ENCODE measurements at regions not wholly inside any gene's neighbourhood (a gene's known extent, or its start where the extent isn't known, plus 50 kb on each side); places are given as distances from the start of the nearest gene placed in this dataset.

- no peak for DNase-seq (ENCODE audit: low read depth, low spot score)
Observed at GRCh38 chr15:69836526-69837230, 261.0 kb downstream of the TLE3 start.

DNA sequence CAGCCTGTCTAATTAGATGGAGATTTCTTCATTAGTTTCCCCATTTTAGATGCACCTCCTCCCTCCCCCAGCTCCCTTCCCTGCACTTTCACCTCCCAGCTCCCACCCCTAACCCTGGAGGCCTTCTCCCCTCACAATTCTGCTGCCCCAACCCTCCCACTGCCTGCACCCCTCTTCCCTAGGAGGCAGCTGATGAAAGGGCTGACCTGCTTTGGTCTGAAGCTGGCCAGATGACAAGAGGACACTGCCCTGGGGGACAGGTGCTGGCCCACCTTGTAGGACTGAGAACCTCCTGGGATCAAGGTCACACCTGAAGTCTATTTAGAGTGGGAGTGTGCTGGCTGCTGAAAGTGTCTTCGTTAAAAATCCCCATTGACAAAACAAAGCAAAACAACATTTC lies 259.4 kb downstream of the TLE3 start:
- DNase-seq (ENCODE audit: low read depth, low spot score): no peak

GRCh38 chr15:69838994-69839393 lies 258.7 kb downstream of the TLE3 start:
- no peak for DNase-seq (ENCODE audit: low read depth, low spot score)

DNA sequence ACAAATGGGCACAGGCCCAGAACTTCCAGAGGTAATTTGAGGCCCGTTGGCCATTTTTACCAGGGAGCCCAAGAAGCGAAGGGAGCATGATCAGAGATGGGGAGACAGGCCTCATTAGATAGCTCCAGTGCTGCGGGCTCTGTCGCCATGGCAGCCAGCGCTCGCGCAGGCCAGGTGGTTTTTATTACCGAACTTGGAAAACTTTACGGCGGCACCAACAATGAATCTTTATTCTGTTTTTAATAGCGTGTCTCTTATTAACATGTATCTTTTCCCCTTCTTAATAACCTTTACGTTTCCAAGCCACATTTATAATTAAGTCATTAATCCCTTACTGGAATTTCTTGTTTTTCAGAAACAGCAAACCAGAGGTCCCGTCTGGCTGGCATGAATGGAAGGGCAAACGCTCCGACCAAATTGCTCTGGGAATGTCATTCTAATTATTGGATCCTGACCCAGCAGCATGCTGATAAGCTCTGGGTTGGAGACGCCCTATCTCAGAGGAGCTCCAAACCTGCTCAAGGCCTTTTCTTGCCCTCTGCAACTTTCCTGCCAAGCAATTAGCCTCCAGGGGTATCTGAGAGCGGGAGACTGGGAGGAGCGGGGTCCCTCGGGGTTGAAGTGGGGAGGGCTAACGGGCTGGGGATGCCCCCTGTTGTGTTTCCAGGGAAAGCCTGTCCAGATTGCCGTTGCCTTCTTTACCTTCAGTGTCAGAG lies 256.4 kb downstream of the TLE3 start:
- DNase-seq (ENCODE audit: low read depth, low spot score): no peak

GRCh38 chr15:69842851-69843250 lies 254.9 kb downstream of the TLE3 start:
- DNase-seq (ENCODE audit: low read depth, low spot score): no peak

DNA sequence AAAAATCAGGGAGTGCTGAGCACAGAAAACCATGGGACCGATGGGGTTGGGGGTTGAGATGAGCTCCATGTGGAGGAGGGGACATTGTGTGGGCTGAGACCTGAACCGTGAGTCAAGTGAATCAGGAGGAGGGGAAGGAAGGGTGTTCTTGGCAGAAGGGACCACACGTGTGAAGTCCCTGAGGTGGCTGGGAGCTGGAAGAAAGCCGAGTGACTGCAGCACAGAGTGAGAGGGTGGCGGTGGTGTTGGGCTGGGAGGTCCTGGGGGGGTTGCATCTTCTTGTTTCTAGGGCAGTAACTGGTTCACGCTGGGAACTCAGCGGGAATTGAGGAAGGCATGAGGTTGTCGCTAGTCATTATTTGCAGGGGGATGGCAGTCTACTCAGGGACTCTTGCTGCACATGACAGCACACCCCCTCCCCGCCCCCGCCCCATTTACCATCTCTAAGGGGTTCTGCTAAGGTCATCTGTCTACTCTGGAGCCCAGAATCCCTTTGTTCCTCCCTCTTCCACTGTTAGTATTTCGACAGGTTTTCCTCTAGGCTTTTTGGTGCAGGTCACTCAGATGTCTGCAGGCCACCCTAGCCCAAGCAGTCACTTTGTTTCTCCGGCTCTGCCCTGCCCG lies 254.3 kb downstream of the TLE3 start:
- DNase-seq (ENCODE audit: low read depth, low spot score): no peak

DNA sequence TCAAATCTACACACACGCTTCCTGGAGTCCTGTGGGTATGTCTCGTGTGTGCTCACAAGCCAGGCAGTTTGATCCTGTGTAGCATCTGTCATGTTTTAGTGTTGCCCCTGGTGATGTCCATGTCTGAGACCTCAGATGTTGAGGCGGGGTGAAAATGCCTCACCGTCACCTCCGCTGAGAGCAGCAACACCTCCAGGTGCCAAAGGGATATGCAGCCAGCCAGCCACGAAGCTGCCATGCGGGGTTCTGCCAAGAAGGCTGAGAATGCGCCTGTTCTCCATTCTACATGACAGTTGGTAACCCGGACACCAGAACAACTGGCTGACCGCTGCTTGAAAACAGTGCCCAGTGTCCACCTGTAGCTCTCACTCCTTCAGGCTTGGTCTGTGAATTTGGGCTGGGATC lies 253.8 kb downstream of the TLE3 start:
- no peak for DNase-seq (ENCODE audit: low read depth, low spot score)

DNA sequence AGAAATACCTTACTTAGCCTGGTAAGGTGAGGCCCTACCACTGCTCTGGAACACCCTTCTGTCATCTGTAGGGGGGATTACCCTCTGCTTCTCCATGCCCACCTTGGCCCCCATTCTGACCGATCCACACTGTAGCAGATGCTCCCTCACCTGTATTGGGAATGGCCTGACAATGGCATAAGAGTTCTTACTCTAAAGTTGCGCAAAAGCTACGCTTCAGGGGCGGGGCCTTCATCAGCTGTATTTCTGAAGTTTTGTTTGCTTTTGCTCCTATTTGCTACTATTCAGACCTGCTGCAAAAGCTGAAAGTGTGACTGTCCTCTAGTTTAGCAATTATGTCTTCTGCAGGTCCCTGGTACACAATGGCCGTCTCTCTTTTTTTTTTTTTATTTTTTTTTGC lies 252.6 kb downstream of the TLE3 start:
- DNase-seq (ENCODE audit: low read depth, low spot score): no peak

DNA sequence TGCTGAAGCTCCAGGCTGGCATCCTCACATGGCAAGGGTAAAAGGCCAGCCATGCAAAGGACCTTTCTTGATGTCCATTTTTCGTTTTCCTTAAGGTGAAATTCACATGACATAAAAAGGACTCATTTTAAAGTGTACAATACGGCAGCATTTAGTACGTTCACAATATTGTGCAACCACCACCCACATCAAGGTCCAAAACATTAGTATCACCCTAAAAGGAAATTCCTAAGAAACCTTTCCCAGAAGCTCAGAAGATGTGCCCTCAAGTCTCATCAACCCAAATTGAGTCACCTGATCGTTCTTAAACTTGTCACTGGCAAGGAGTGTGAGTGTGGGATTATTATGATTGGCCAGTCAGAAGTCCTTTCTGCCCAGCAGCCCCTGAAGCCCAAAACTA lies 250.1 kb downstream of the TLE3 start:
- DNase-seq (ENCODE audit: low read depth, low spot score): no peak

DNA sequence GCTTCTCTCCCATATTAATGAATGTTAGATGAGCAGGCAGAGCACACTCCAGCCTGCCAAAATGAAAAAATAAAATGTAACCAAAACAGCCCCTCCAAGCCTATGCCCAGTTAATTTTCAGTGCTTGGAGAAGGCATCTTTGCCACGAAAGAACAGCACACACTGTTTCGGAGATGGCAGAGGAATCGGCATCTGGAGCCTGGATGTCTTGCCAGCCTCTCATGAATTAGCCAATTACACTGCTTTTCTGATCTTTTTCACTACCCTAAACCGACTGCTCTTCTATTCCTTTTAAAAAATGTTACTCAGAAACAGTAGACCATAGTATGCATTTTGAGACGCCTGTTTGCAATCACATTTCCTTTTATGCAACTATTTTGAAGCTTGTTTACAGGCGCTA lies 249.6 kb downstream of the TLE3 start:
- DNase-seq (ENCODE audit: low read depth, low spot score): no peak

DNA sequence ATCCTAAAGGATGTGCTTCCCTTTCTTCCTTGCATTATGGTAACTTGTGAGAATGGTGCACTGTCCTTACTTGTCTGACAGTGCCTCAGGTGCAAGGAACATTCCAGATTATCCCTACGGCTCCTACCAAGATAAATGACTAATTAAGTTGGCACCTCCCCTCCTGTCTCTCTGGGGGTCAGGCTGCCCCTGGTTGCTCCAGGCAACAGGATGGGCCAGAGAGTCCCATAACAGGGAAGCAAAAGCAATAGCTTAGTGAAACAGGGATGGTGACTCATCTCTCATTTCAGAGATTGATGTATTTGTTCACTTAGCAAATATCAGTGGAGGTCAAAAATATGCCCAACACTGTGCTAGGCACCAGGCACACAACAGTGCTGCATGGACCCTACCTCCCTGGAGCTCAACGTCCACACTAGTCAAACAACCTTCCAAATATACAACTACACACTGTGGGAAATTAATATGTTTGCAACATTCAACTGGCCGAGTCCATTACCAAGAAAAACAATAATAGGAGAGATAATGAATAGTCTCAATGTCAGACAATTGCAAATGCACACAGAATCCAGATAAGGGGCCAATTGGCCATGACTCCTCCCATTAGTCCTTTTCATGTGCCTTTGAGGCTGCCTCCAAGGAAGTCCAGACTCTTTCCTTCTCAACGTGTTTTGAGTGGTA lies 249.0 kb downstream of the TLE3 start:
- DNase-seq (ENCODE audit: low read depth, low spot score): no peak

DNA sequence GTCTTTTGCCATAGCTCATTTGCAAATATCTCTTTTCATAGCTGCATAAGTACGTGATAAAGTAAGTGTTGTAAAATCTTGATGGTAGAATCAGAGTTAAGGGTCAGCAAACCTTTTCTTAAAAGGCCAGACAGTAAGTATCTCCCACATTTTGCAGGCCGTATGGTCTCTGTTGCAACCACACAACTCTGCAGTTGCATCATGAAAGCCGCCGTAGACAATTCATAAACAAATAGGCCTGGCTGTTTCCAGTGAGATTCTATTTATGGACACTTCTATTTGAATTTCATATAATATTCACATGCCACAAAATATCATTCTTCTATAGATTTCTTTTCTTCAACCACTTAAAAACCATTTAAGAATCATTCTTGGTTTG lies 248.5 kb downstream of the TLE3 start:
- DNase-seq (ENCODE audit: low read depth, low spot score): no peak

GRCh38 chr15:69852482-69852881 lies 245.2 kb downstream of the TLE3 start:
- DNase-seq (ENCODE audit: low read depth, low spot score): no peak

GRCh38 chr15:69852916-69853315 lies 244.8 kb downstream of the TLE3 start:
- no peak for DNase-seq (ENCODE audit: low read depth, low spot score)

- DNase-seq (ENCODE audit: low read depth, low spot score): no peak
Observed at GRCh38 chr15:69853544-69853951, 244.2 kb downstream of the TLE3 start.

GRCh38 chr15:69854001-69854400 lies 243.7 kb downstream of the TLE3 start:
- DNase-seq (ENCODE audit: low read depth, low spot score): no peak

DNA sequence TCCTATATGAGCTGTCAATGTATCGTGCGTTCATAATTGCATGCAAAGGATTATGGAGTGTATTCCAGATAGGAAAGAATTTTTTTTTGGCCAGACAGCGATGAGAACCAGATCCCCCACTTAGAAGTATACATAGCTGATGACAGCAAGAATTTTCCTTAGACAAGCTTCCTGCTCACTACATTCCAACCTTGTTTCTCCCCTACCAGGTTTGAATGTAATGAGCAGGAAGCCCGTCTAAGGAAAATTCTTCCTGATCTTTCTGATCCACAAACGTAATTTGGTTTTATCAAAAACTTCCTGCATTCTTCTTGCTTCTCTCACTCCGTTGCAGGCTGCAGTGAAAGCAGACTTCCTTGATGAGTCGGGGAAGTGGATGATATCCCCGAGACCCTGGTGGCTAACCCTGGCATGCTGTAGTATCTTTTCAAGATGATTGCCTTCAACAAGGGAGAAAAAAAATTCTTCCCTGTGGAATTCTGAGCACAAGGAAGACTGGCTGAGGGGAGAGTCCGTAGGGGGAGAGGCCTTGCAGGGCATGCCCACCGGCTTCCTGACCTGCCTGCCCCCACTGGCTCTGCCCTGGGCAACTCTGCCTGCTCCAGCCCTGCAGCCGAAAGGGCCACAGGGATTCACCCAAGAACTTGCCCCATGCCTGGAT lies 243.1 kb downstream of the TLE3 start:
- no peak for DNase-seq (ENCODE audit: low read depth, low spot score)

- DNase-seq (ENCODE audit: low read depth, low spot score): no peak
Observed at GRCh38 chr15:69855258-69856000, 242.3 kb downstream of the TLE3 start.

DNA sequence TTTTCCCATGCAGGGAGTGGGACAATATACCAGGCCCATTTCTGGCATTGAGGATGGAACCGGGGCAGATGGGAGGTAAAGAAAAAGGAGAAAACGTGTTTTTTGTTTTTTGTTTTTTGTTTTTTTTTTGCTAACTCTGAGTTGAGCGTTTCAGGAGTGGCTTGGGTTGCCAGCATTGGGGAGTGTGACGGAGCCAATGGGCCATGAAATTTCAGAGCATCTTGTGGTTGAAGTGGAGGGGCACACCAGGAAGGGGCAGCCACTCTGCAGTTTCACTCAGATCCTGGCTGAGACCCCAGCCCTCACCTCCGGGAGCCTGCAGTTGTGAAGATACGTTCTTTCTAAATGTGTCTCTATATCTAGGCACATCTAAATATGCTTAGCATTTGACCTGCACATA lies 240.5 kb downstream of the TLE3 start:
- DNase-seq (ENCODE audit: low read depth, low spot score): no peak

DNA sequence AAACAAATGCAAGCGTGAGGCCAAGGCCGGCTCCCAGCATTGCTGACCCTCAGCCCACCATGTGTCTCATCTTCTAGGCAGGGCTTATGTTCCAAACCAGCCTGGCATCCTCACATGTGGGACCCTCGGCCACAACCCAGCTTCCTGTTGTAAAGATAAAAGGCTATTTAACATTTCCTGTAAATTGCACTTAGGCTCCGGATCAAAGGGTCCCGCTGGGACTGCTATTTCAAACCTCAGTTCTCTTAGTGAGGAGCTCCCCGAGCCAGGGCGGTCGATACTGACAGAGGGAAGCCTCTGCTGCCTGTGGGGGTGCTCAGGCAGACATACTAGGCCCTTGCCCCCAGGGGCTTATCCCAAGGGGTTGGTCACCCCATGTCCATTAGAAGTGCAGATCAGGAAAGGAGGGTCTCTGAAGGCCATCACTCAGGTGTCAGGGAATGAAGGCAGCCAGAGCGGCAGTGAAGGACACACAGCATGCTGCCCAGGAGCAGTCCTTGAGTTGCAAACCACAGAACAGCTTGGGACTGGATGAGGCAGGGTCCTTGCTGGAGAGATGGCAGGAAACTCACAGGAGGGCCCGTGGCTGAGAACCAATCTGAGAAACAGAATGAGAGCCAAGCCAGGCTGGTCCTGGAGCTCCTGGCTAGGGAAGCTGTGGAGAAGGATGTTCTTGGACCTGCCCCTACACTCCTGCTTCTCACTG lies 239.9 kb downstream of the TLE3 start:
- DNase-seq (ENCODE audit: low read depth, low spot score): no peak

- no peak for DNase-seq (ENCODE audit: low read depth, low spot score)
Observed at GRCh38 chr15:69858456-69858855, 239.3 kb downstream of the TLE3 start.

All from iPS DF 19.7 (cell line).